CD8-positive, alpha-beta memory T cell (primary cell): ENCODE measurements at regions not wholly inside any gene's neighbourhood (a gene's known extent, or its start where the extent isn't known, plus 50 kb on each side); places are given as distances from the start of the nearest gene placed in this dataset.

ENCODE experiments used
- CTCF ChIA-PET: fragments of 350-600 bp; sonication (Branson Sonifier 250); formaldehyde crosslinking; loops from one replicate; lab custom pipeline; 2021; ENCODE audit warnings: antibody characterized with exemption; lab: Charles Lee
- POLR2A ChIA-PET: fragments of 350-600 bp; sonication (Branson Sonifier 250); formaldehyde crosslinking; loops from one replicate; lab custom pipeline; 2021; ENCODE audit warnings: antibody characterized with exemption; lab: Charles Lee
- DNase-seq, 5 donors: peaks; one replicate each; pipeline versions ENCODE4 v3.0.0 to v3.0.0-alpha.2; 2020 to 2022; ENCODE audit warnings: mixed read lengths in 1 of 5
- H3K27ac ChIP-seq: one replicate; pipeline ENCODE4 v1.7.0; 2013; ENCODE audit warnings: low read depth, mild to moderate bottlenecking, low read length, moderate library complexity
- H3K27me3 ChIP-seq: 2 replicates; pipeline ENCODE4 v1.7.0; 2013; ENCODE audit warnings: low read length, mild to moderate bottlenecking; ENCODE audit not compliant: insufficient read depth, poor library complexity, severe bottlenecking
- H3K36me3 ChIP-seq: 2 replicates; pipeline ENCODE4 v1.7.0; 2013; ENCODE audit warnings: mild to moderate bottlenecking, low read length, moderate library complexity; ENCODE audit not compliant: insufficient read depth
- H3K4me1 ChIP-seq: 2 replicates; pipeline ENCODE4 v1.7.0; 2013; ENCODE audit warnings: mild to moderate bottlenecking, low read length, moderate library complexity; ENCODE audit not compliant: insufficient read depth
- H3K4me3 ChIP-seq: 2 replicates; pipeline ENCODE4 v1.7.0; 2013; ENCODE audit warnings: mild to moderate bottlenecking, low read length
- H3K9me3 ChIP-seq: 2 replicates; pipeline ENCODE4 v1.7.0; 2013; ENCODE audit warnings: mild to moderate bottlenecking, low read length
- H3K27ac Mint-ChIP-seq, 8 donors: one replicate each; pipeline ENCODE4 v1.8.0; 2020 to 2021; ENCODE audit warnings: mixed read lengths in 8 of 8, mild to moderate bottlenecking in 6 of 8, inconsistent platforms in 3 of 8, moderate library complexity in 3 of 8
- H3K27me3 Mint-ChIP-seq, 2 donors: one replicate each; pipeline ENCODE4 v1.8.0; 2020 to 2021; ENCODE audit warnings: mixed read lengths in 2 of 2, mild to moderate bottlenecking in 1 of 2, moderate library complexity in 1 of 2
- H3K36me3 Mint-ChIP-seq, 3 donors: one replicate each; pipeline ENCODE4 v1.8.0; 2020 to 2021; ENCODE audit warnings: mixed read lengths in 3 of 3, inconsistent platforms in 1 of 3, mild to moderate bottlenecking in 1 of 3
- H3K4me1 Mint-ChIP-seq, 3 donors: one replicate each; pipeline ENCODE4 v1.8.0; 2020 to 2021; ENCODE audit warnings: mixed read lengths in 3 of 3, inconsistent platforms in 1 of 3, mild to moderate bottlenecking in 1 of 3
- H3K4me3 Mint-ChIP-seq, 7 donors: one replicate each; pipeline ENCODE4 v1.8.0; 2020 to 2021; ENCODE audit warnings: mixed read lengths in 7 of 7, mild to moderate bottlenecking in 6 of 7, moderate library complexity in 4 of 7, inconsistent platforms in 2 of 7
- H3K9me3 Mint-ChIP-seq, 5 donors: one replicate each; pipeline ENCODE4 v1.8.0; 2020 to 2022; ENCODE audit warnings: mixed read lengths in 5 of 5, mild to moderate bottlenecking in 3 of 5, moderate library complexity in 2 of 5, inconsistent platforms in 1 of 5

DNA sequence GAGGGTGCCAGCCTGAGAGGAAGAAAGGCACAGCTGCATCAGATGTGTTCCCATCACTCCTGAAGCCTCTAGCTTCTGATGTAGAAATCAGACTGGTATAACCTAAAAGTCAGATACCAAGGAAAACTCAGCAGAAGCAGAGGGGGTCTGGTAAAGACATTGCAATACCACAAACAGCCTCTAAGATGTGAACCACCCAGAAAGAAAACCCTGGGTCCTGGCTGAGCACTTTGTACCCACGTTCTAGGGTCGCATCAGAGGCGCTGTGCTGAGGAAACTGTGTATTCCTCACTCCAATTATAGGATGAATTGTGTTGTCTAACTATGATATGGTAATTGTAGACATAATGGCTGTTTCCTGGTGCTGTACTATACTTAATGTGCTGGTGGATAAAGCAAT lies 275.6 kb downstream of the IRX2 start:
- no peaks in the 10 kb centered on the region for H3K4me1 Mint-ChIP-seq
- H3K4me1 ChIP-seq: no peaks in the 10 kb centered on the region
- no peak overlapping the region for H3K27ac ChIP-seq
- ChIA-PET CTCF (no interaction called here), POLR2A (no interaction called here)
- H3K36me3 ChIP-seq: no peaks in the 10 kb centered on the region
- DNase-seq: no peak
- no peak overlapping the region for H3K4me3 Mint-ChIP-seq
- H3K27me3 Mint-ChIP-seq: peaks cover 0 to 3% of the 10 kb centered on the region in 2 donors
- no peaks in the 10 kb centered on the region for H3K27me3 ChIP-seq
- peaks cover 3 to 11% (median 4%) of the 10 kb centered on the region in 5 donors for H3K9me3 Mint-ChIP-seq
- H3K27ac Mint-ChIP-seq: no peak overlapping the region
- no peaks in the 10 kb centered on the region for H3K9me3 ChIP-seq
- H3K36me3 Mint-ChIP-seq: no peaks in the 10 kb centered on the region
- no peak overlapping the region for H3K4me3 ChIP-seq

DNA sequence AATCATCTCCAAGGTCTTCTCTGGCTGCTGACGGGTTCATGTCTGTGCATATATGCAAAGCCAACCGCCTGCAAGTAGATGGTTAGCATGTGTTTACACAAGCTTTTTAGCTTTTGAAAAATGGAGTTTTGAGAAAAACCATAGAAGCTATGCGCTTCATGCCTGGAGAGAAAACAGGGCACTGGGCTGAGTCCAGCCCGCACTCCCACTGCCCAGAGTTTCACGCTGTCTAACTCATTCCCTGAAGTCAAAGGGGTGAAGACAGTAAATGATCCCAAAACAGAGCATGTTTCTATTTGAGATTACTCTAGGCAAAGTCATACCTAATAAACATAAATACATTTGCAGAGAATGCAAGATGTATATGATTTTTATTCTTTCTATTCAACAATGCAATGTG lies 278.8 kb downstream of the IRX2 start:
- Mint-ChIP-seq H3K4me1 (no peaks in the 10 kb centered on the region), H3K27ac (no peak overlapping the region), H3K27me3 (peaks cover 0 to 3% of the 10 kb centered on the region in 2 donors), H3K4me3 (no peak overlapping the region), H3K9me3 (peaks cover 0 to 5% (median 4%) of the 10 kb centered on the region in 5 donors), H3K36me3 (no peaks in the 10 kb centered on the region)
- Histone ChIP-seq H3K4me1 (no peaks in the 10 kb centered on the region), H3K27me3 (no peaks in the 10 kb centered on the region), H3K36me3 (no peaks in the 10 kb centered on the region), H3K4me3 (no peak overlapping the region), H3K9me3 (no peaks in the 10 kb centered on the region), H3K27ac (no peak overlapping the region)
- CTCF ChIA-PET: no interaction called here
- POLR2A ChIA-PET: no interaction called here
- DNase-seq: no peak

- Mint-ChIP-seq H3K27ac (no peak overlapping the region), H3K4me1 (no peaks in the 10 kb centered on the region), H3K27me3 (peaks cover 0 to 5% of the 10 kb centered on the region in 2 donors), H3K4me3 (no peak overlapping the region), H3K9me3 (peaks cover 0 to 5% (median 4%) of the 10 kb centered on the region in 5 donors), H3K36me3 (no peaks in the 10 kb centered on the region)
- no peaks in the 10 kb centered on the region for H3K9me3 ChIP-seq
- no peaks in the 10 kb centered on the region for H3K4me1 ChIP-seq
- no peaks in the 10 kb centered on the region for H3K27me3 ChIP-seq
- H3K27ac ChIP-seq: no peak overlapping the region
- DNase-seq: no peak
- ChIA-PET CTCF (no interaction called here), POLR2A (no interaction called here)
- no peak overlapping the region for H3K4me3 ChIP-seq
- no peaks in the 10 kb centered on the region for H3K36me3 ChIP-seq
Observed at GRCh38 chr5:2471152-2471879, 280.2 kb downstream of the IRX2 start.

DNA sequence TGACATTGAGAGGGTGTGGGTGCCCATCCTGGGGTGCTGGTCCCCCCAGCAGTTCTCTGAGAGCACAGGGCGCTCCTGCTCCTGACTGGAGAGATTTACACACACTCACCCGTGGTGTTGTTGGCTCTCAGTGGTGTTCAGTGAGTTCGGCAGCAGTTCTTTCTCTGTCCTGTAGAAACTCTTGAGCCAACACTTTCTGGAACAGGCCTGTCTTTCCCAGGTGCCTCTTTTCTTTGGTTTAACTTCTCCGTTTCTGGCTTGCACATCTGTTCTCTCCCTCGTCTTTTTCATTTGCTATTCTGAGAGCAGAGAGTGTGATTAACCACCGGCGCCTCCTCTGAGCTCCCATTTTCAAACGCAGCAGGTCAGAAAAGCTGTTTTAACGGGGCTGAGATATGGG lies 284.5 kb downstream of the IRX2 start:
- Mint-ChIP-seq H3K9me3 (peaks cover 0 to 10% (median 4%) of the 10 kb centered on the region in 5 donors), H3K27me3 (peaks cover 0 to 3% of the 10 kb centered on the region in 2 donors), H3K36me3 (no peaks in the 10 kb centered on the region), H3K27ac (no peak overlapping the region), H3K4me1 (no peaks in the 10 kb centered on the region), H3K4me3 (no peak overlapping the region)
- no peak for DNase-seq
- H3K36me3 ChIP-seq: no peaks in the 10 kb centered on the region
- no peaks in the 10 kb centered on the region for H3K27me3 ChIP-seq
- H3K9me3 ChIP-seq: no peaks in the 10 kb centered on the region
- H3K4me1 ChIP-seq: no peaks in the 10 kb centered on the region
- no peak overlapping the region for H3K27ac ChIP-seq
- ChIA-PET POLR2A (no interaction called here), CTCF (no interaction called here)
- H3K4me3 ChIP-seq: no peak overlapping the region

GRCh38 chr5:2465383-2465782 lies 286.1 kb downstream of the IRX2 start:
- POLR2A ChIA-PET: no interaction called here
- H3K36me3 Mint-ChIP-seq: peaks cover 0 to 1% (median 0%) of the 10 kb centered on the region in 3 donors
- no peak overlapping the region for H3K4me3 Mint-ChIP-seq
- H3K4me3 ChIP-seq: no peak overlapping the region
- no peaks in the 10 kb centered on the region for H3K9me3 ChIP-seq
- peaks cover 0 to 9% (median 4%) of the 10 kb centered on the region in 5 donors for H3K9me3 Mint-ChIP-seq
- no peaks in the 10 kb centered on the region for H3K36me3 ChIP-seq
- no peaks in the 10 kb centered on the region for H3K27me3 ChIP-seq
- CTCF ChIA-PET: interaction anchor here (0.6 kb wide), 1 partner anchor 116 kb away, joined by 3 read pairs; no protein-coding TSS in a partner anchor
- no peaks in the 10 kb centered on the region for H3K4me1 Mint-ChIP-seq
- H3K27ac ChIP-seq: no peak overlapping the region
- H3K4me1 ChIP-seq: no peaks in the 10 kb centered on the region
- no peak overlapping the region for H3K27ac Mint-ChIP-seq
- H3K27me3 Mint-ChIP-seq: peaks cover 0 to 3% of the 10 kb centered on the region in 2 donors
- DNase-seq: no peak

GRCh38 chr5:2464141-2464540 lies 287.3 kb downstream of the IRX2 start:
- no peaks in the 10 kb centered on the region for H3K27me3 ChIP-seq
- DNase-seq: no peak
- Mint-ChIP-seq H3K36me3 (peaks cover 0 to 1% (median 0%) of the 10 kb centered on the region in 3 donors), H3K27me3 (peaks cover 0 to 3% of the 10 kb centered on the region in 2 donors), H3K9me3 (peaks cover 0 to 14% (median 4%) of the 10 kb centered on the region in 5 donors), H3K27ac (no peak overlapping the region), H3K4me1 (no peaks in the 10 kb centered on the region), H3K4me3 (no peak overlapping the region)
- H3K4me1 ChIP-seq: no peaks in the 10 kb centered on the region
- ChIA-PET CTCF (no interaction called here), POLR2A (no interaction called here)
- H3K4me3 ChIP-seq: no peak overlapping the region
- no peak overlapping the region for H3K27ac ChIP-seq
- no peaks in the 10 kb centered on the region for H3K9me3 ChIP-seq
- H3K36me3 ChIP-seq: no peaks in the 10 kb centered on the region

DNA sequence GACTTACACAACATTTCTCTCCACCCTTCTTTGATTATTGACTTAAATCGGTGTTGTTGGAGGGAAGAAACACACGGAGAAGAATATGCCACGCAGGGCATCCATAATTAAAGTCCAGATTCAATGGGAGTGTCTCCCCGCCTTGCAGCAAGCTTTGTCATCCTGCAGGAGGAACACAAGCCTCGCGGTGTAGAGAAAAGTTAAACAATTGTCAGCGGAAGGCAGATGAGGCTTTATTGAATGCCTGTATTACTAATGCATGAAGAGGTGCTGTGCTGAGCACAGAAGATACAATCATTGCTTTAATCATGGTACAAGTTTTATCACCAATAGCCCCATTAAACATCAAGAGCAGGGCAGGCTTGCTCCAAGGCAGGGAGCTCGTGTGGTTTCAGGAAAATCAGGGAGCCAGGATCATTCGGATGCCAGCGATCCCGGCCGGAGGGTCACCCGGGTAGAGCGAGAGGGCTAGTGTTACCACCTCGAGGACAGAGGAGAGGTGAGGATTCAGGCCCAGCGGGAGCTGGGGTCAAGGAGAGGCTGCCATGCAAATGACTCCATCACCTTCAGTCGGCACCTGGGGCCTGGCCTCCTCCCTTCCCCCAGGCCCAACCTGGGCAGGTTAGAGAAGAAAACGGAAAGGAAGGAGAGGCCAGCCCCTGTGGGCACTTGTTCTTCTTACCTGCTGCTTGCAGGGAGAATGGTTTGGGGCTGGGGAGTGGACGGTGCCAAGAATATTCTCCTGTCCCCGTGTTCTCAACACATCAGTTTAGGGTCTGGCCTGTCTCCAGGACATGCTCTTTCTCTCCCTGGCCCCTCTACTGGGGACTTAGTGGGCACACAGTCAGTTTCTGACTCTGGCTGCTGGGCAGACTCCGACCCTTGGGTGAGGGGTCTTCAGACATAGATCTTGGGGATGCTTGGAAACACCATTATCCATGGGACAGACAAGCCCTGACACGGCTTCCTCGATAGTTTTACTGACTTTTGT lies 289.5 kb downstream of the IRX2 start:
- no peak overlapping the region for H3K27ac Mint-ChIP-seq
- Histone ChIP-seq H3K9me3 (no peaks in the 10 kb centered on the region), H3K27me3 (no peaks in the 10 kb centered on the region), H3K4me3 (no peak overlapping the region), H3K4me1 (no peaks in the 10 kb centered on the region), H3K36me3 (no peaks in the 10 kb centered on the region), H3K27ac (no peak overlapping the region)
- CTCF ChIA-PET: no interaction called here
- peaks cover 0 to 1% (median 0%) of the 10 kb centered on the region in 3 donors for H3K36me3 Mint-ChIP-seq
- H3K27me3 Mint-ChIP-seq: peaks cover 0 to 3% of the 10 kb centered on the region in 2 donors
- DNase-seq: no peak
- no peaks in the 10 kb centered on the region for H3K4me1 Mint-ChIP-seq
- POLR2A ChIA-PET: no interaction called here
- H3K9me3 Mint-ChIP-seq: peaks cover 0 to 16% (median 4%) of the 10 kb centered on the region in 5 donors
- no peak overlapping the region for H3K4me3 Mint-ChIP-seq

- H3K9me3 ChIP-seq: no peaks in the 10 kb centered on the region
- H3K36me3 ChIP-seq: no peaks in the 10 kb centered on the region
- Mint-ChIP-seq H3K27me3 (no peaks in the 10 kb centered on the region), H3K4me1 (no peaks in the 10 kb centered on the region), H3K9me3 (peaks cover 0 to 12% (median 4%) of the 10 kb centered on the region in 5 donors), H3K4me3 (no peak overlapping the region), H3K27ac (no peak overlapping the region), H3K36me3 (peaks cover 0 to 1% (median 0%) of the 10 kb centered on the region in 3 donors)
- ChIA-PET POLR2A (no interaction called here), CTCF (no interaction called here)
- H3K4me1 ChIP-seq: no peaks in the 10 kb centered on the region
- H3K27me3 ChIP-seq: no peaks in the 10 kb centered on the region
- no peak for DNase-seq
- no peak overlapping the region for H3K27ac ChIP-seq
- no peak overlapping the region for H3K4me3 ChIP-seq
Observed at GRCh38 chr5:2460098-2460497, 291.4 kb downstream of the IRX2 start.
